K562 (cell line): ENCODE measurements at regions not wholly inside any gene's neighbourhood (a gene's known extent, or its start where the extent isn't known, plus 50 kb on each side); places are given as distances from the start of the nearest gene placed in this dataset.

Source experiments
- CEBPB ChIP-seq: fragments of 450-650 bp; IDR thresholded peaks from 2 replicates; pipeline ENCODE4 v1.6.1; 2016; ENCODE audit warnings: missing genetic modification characterization, missing compliant biosample characterization
- CTCF ChIP-seq, 3 experiments: IDR thresholded peaks in 2 of 3; conservative IDR thresholded peaks in 1 of 3; 2 replicates each; pipeline ENCODE4 v1.5.1; 2011 to 2012; ENCODE audit warnings: low read length in 3 of 3, mild to moderate bottlenecking in 3 of 3, control low read depth in 2 of 3, improper control_type of control experiment in 1 of 3, inconsistent platforms in 1 of 3, low read depth in 1 of 3, mixed read lengths in 1 of 3, moderate library complexity in 1 of 3; ENCODE audit not compliant: insufficient read depth in 2 of 3
- MCM3 ChIP-seq: fragments of 450-650 bp; IDR thresholded peaks from 2 replicates; pipeline ENCODE4 v1.6.1; 2016
- SMAD3 ChIP-seq: fragments of 450-650 bp; formaldehyde crosslinking; conservative IDR thresholded peaks from 2 replicates; pipeline ENCODE4 v1.4.0; 2020; ENCODE audit warnings: mild to moderate bottlenecking
- ZNF212 ChIP-seq: fragments of 450-650 bp; formaldehyde crosslinking; IDR thresholded peaks from 2 replicates; pipeline ENCODE4 v1.4.0; 2020; ENCODE audit warnings: mild to moderate bottlenecking

- no peak for TF ChIP-seq CTCF (IDR thresholded peaks at IDR 0.05 in 2 of 3, conservative IDR thresholded peaks at IDR 0.05 in 1 of 3; ENCODE audit: insufficient read depth in 2 of 3, low read depth in 1 of 3, low read length in 3 of 3)
- no peak for TF ChIP-seq ZNF212
- no peak for TF ChIP-seq MCM3
- TF ChIP-seq CEBPB = no peak
- no peak for TF ChIP-seq SMAD3 (CRISPR knock-in tag)
These were observed 328.6 kb downstream of the SUCLA2 start for GRCh38 chr13:47672245-47673008.
